ENCODE measurements at regions not wholly inside any gene's neighbourhood (a gene's known extent, or its start where the extent isn't known, plus 50 kb on each side); places are given as distances from the start of the nearest gene placed in this dataset.
"Not testable (repeated sequence)": the region's sequence is repeated elsewhere in the genome, so short reads cannot be mapped to it uniquely, and the experiment has no call there.

GRCh38 chr4:11663114-11663513, 234.4 kb upstream of the HS3ST1 start:
- DNase-seq (ENCODE audit: missing footprints): no peak
- no peak for ATAC-seq
- intact Hi-C loops (cut with DNase I): no loop called here

- intact Hi-C loops (cut with DNase I): no loop called here
- no peak for DNase-seq (ENCODE audit: missing footprints)
- ATAC-seq: no peak
Observed at GRCh38 chr4:11650801-11651596, 222.3 kb upstream of the HS3ST1 start.

GRCh38 chr4:11647433-11647832, 218.7 kb upstream of the HS3ST1 start:
- intact Hi-C loops (cut with DNase I): no loop called here
- ATAC-seq (no peak), DNase-seq (ENCODE audit: missing footprints) (no peak)

GRCh38 chr4:11643081-11643480, 214.4 kb upstream of the HS3ST1 start:
- DNase-seq (ENCODE audit: missing footprints); intact Hi-C loops (cut with DNase I); ATAC-seq: not testable (repeated sequence)

GRCh38 chr4:11640584-11640983, 211.9 kb upstream of the HS3ST1 start:
- no peak for DNase-seq (ENCODE audit: missing footprints)
- intact Hi-C loops (cut with DNase I): no loop called here
- no peak for ATAC-seq

GRCh38 chr4:11636551-11636950, 207.9 kb upstream of the HS3ST1 start:
- intact Hi-C loops (cut with DNase I): no loop called here
- DNase-seq (ENCODE audit: missing footprints) (no peak), ATAC-seq (no peak)

- intact Hi-C loops (cut with DNase I): no loop called here
- ATAC-seq: no peak
- no peak for DNase-seq (ENCODE audit: missing footprints)
Observed at GRCh38 chr4:11636031-11636430, 207.3 kb upstream of the HS3ST1 start.

GRCh38 chr4:11635342-11635741, 206.6 kb upstream of the HS3ST1 start:
- DNase-seq (ENCODE audit: missing footprints) (no peak), ATAC-seq (no peak)
- intact Hi-C loops (cut with DNase I): no loop called here

GRCh38 chr4:11634283-11634682, 205.6 kb upstream of the HS3ST1 start:
- DNase-seq (ENCODE audit: missing footprints) (no peak), ATAC-seq (no peak)
- intact Hi-C loops (cut with DNase I): no loop called here

- intact Hi-C loops (cut with DNase I): no loop called here
- DNase-seq (ENCODE audit: missing footprints): no peak
Observed at GRCh38 chr4:11633430-11633829, 204.7 kb upstream of the HS3ST1 start.

GRCh38 chr4:11632483-11632882, 203.8 kb upstream of the HS3ST1 start:
- intact Hi-C loops (cut with DNase I): no loop called here
- no peak for ATAC-seq
- DNase-seq (ENCODE audit: missing footprints): no peak

More at GRCh38 chr4:11633430-11633829, 204.7 kb upstream of the HS3ST1 start:
- no peak for ATAC-seq

GRCh38 chr4:11632025-11632424, 203.3 kb upstream of the HS3ST1 start:
- intact Hi-C loops (cut with DNase I): no loop called here
- no peak for DNase-seq (ENCODE audit: missing footprints)
- ATAC-seq: no peak

GRCh38 chr4:11631416-11631815, 202.7 kb upstream of the HS3ST1 start:
- DNase-seq (ENCODE audit: missing footprints): no peak
- intact Hi-C loops (cut with DNase I): no loop called here
- no peak for ATAC-seq

GRCh38 chr4:11628093-11628725, 199.5 kb upstream of the HS3ST1 start:
- ATAC-seq (no peak), DNase-seq (ENCODE audit: missing footprints) (no peak)
- intact Hi-C loops (cut with DNase I): loop anchor here (10.0 kb wide), 1 partner anchor 123 kb away; no protein-coding TSS in a partner anchor

- ATAC-seq (no peak), DNase-seq (ENCODE audit: missing footprints) (no peak)
- intact Hi-C loops (cut with DNase I): loop anchor here (10.0 kb wide), 1 partner anchor 121 kb away; no protein-coding TSS in a partner anchor
Observed at GRCh38 chr4:11626066-11626465, 197.4 kb upstream of the HS3ST1 start.

GRCh38 chr4:11625211-11625610, 196.5 kb upstream of the HS3ST1 start:
- DNase-seq (ENCODE audit: missing footprints) (no peak), ATAC-seq (peak; percentile 20)
- intact Hi-C loops (cut with DNase I): loop anchor here (10.0 kb wide), 1 partner anchor 120 kb away; no protein-coding TSS in a partner anchor

GRCh38 chr4:11624370-11624769, 195.7 kb upstream of the HS3ST1 start:
- no peak for DNase-seq (ENCODE audit: missing footprints)

GRCh38 chr4:11623726-11624037, 195.0 kb upstream of the HS3ST1 start:
- no peak for ATAC-seq
- intact Hi-C loops (cut with DNase I): loop anchor here (5.0 to 10.0 kb wide), 2 partner anchors 119 to 196 kb away; partner anchors contain the start of gene HS3ST1
- DNase-seq (ENCODE audit: missing footprints): no peak

More at GRCh38 chr4:11624370-11624769, 195.7 kb upstream of the HS3ST1 start:
- no peak for ATAC-seq
- intact Hi-C loops (cut with DNase I): loop anchor here (5.0 to 10.0 kb wide), 2 partner anchors 120 to 197 kb away; partner anchors contain the start of gene HS3ST1

GRCh38 chr4:11622961-11623725, 194.4 kb upstream of the HS3ST1 start:
- ATAC-seq (no peak), DNase-seq (ENCODE audit: missing footprints) (no peak)
- intact Hi-C loops (cut with DNase I): loop anchor here (5.0 to 10.0 kb wide), 2 partner anchors 118 to 196 kb away; partner anchors contain the start of gene HS3ST1
